BJ (cell line): ENCODE measurements at regions not wholly inside any gene's neighbourhood (a gene's known extent, or its start where the extent isn't known, plus 50 kb on each side); places are given as distances from the start of the nearest gene placed in this dataset.

ENCODE experiments used
- CTCF ChIA-PET: fragments of 350-600 bp; formaldehyde crosslinking; extraction: SDS; loops from one replicate; lab custom pipeline; 2021; ENCODE audit warnings: antibody characterized with exemption, inconsistent platforms; lab: Yijun Ruan, JAX
- POLR2A ChIA-PET: fragments of 300-600 bp; sonication (Branson Sonifier 250); formaldehyde crosslinking; extraction: SDS; loops from one replicate; lab custom pipeline; 2021; ENCODE audit warnings: antibody characterized with exemption; lab: Charles Lee
- DNase-seq: peaks from one replicate; pipeline ENCODE4 v3.0.0-alpha.2; 2011; ENCODE audit warnings: low read depth
- H3K27me3 ChIP-seq: 2 replicates; pipeline ENCODE4 v1.6.0; 2011; ENCODE audit warnings: low read length; ENCODE audit not compliant: control insufficient read depth, insufficient read depth
- H3K36me3 ChIP-seq: 2 replicates; pipeline ENCODE4 v1.5.1; 2011; ENCODE audit warnings: low read length; ENCODE audit not compliant: control insufficient read depth, insufficient read depth
- H3K4me3 ChIP-seq: 2 replicates; pipeline ENCODE4 v1.5.1; 2011; ENCODE audit warnings: low read depth, mild to moderate bottlenecking, control low read depth, low read length
- TF ChIP-seq, protein P1 (sequence below): IDR thresholded peaks from 2 replicates; pipeline ENCODE4 v1.5.1; 2011; ENCODE audit warnings: low read depth, mild to moderate bottlenecking, control low read depth, inconsistent platforms, low read length, moderate library complexity; ENCODE audit not compliant: insufficient read depth

DNA sequence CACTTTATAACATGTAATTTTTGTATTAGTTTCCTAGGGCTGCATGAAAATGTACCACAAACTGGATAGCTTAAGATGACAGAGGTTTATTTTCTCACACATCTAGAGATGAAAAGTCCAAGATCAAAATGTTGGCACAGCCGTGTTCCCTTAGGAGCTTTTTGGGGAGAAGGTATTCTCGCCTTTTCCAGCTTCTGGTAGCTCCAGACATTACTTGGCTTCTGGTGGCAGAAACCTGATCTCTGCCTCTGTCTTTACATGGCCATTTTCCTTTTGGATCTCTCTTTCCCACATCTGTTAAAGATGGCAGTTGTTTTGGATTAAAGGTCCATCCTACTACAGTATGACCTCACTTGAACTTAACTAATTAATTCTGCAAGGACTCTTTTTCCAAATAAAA lies 885.7 kb upstream of the CDH8 start:
- ChIA-PET CTCF (no interaction called here), POLR2A (no interaction called here)
- H3K27me3 ChIP-seq, result no peaks in the 10 kb centered on the region
- TF ChIP-seq, protein P1, sequence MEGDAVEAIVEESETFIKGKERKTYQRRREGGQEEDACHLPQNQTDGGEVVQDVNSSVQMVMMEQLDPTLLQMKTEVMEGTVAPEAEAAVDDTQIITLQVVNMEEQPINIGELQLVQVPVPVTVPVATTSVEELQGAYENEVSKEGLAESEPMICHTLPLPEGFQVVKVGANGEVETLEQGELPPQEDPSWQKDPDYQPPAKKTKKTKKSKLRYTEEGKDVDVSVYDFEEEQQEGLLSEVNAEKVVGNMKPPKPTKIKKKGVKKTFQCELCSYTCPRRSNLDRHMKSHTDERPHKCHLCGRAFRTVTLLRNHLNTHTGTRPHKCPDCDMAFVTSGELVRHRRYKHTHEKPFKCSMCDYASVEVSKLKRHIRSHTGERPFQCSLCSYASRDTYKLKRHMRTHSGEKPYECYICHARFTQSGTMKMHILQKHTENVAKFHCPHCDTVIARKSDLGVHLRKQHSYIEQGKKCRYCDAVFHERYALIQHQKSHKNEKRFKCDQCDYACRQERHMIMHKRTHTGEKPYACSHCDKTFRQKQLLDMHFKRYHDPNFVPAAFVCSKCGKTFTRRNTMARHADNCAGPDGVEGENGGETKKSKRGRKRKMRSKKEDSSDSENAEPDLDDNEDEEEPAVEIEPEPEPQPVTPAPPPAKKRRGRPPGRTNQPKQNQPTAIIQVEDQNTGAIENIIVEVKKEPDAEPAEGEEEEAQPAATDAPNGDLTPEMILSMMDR, result no peak
- H3K4me3 ChIP-seq, result no peak overlapping the region
- no peaks in the 10 kb centered on the region for H3K36me3 ChIP-seq
- no peak for DNase-seq

DNA sequence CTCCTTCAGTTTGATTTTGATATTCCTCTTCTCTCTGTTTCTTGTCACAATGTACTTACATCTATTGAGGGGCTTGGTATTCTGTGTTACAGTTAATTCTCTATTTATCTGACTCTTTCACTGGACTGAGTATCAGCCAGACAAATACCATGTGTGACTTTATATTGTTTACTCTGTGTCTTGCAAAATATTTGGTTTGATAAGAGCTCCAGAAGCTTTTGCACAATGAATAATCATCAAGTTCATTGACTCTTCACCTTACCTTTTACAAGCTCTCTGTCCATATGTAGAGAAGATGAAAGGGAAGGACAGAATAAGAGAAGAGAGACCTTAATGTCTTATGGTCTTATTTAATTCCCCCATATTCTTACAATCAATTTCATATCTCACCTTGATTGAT lies 877.7 kb upstream of the CDH8 start:
- no peak for DNase-seq
- TF ChIP-seq, protein P1, result no peak
- ChIA-PET CTCF (no interaction called here), POLR2A (no interaction called here)
- Histone ChIP-seq H3K36me3 (no peaks in the 10 kb centered on the region), H3K27me3 (no peaks in the 10 kb centered on the region), H3K4me3 (no peak overlapping the region)

DNA sequence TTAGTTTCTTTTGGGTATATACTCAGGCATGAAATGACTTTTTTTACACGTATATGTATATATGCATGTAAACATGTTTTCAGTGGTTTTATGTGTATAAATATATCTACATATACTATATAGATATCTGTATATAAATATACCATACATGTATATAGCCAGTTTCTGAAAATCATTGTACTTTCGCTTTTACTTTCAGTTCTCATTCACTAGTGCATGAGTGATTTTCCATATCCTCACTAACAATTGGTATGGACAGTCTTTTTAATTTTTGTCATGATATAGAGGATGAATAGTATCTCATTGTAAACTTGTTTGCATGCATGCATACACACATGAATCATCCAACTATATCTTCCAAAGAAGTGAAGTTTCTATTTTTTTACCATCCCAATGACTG lies 877.1 kb upstream of the CDH8 start:
- ChIA-PET CTCF (no interaction called here), POLR2A (no interaction called here)
- no peak for DNase-seq
- Histone ChIP-seq H3K4me3 (no peak overlapping the region), H3K27me3 (no peaks in the 10 kb centered on the region), H3K36me3 (no peaks in the 10 kb centered on the region)
- TF ChIP-seq, protein P1, result no peak

DNA sequence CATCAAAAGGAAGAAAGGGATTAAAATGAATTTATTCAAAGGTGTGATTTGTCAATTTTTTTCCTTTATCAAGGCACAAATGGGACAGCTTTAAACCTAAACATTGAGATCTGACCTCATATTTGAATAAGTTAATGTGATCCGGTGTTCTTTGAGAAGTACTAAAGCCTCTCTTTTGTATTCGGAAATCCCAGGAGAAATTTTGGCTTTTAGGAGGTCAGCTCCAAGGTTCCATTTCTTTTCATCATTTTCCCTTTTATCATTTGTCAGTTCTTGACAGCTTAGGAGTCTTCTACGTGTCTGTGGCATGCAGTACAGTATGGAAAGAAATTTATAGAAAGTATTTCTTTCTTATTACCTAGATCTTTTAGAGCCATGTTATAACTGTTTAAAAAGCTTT lies 873.4 kb upstream of the CDH8 start:
- DNase-seq, result no peak
- TF ChIP-seq, protein P1, result no peak
- CTCF ChIA-PET, result no interaction called here
- Histone ChIP-seq H3K27me3 (no peaks in the 10 kb centered on the region), H3K36me3 (no peaks in the 10 kb centered on the region), H3K4me3 (no peak overlapping the region)
- POLR2A ChIA-PET, result no interaction called here

DNA sequence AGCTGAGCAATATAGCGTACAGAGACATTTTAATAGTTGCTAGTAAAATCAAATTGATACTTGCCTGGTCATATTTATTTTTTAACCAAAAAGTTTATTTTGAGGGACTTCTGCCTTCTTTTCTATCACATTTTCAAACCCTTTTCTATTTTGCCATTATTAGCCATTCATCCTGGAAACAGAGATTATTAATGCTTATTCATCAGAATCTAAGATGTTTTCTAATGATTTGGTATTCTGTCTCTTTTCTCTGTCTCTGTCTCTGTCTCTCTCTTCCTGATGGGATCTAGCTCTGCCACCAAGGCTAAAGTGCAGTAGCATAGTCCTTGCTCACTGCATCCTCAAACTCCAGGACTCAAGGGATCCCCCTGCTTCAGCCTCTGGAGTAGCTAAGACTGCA lies 871.3 kb upstream of the CDH8 start:
- DNase-seq, result no peak
- POLR2A ChIA-PET, result no interaction called here
- CTCF ChIA-PET, result interaction anchor here (0.7 kb wide), 1 partner anchor 1149 kb away, joined by 3 read pairs; no protein-coding TSS in a partner anchor
- Histone ChIP-seq H3K27me3 (no peaks in the 10 kb centered on the region), H3K36me3 (no peaks in the 10 kb centered on the region), H3K4me3 (no peak overlapping the region)
- TF ChIP-seq, protein P1, result no peak
